ENCODE measurements at regions not wholly inside any gene's neighbourhood (a gene's known extent, or its start where the extent isn't known, plus 50 kb on each side); places are given as distances from the start of the nearest gene placed in this dataset.

DNA sequence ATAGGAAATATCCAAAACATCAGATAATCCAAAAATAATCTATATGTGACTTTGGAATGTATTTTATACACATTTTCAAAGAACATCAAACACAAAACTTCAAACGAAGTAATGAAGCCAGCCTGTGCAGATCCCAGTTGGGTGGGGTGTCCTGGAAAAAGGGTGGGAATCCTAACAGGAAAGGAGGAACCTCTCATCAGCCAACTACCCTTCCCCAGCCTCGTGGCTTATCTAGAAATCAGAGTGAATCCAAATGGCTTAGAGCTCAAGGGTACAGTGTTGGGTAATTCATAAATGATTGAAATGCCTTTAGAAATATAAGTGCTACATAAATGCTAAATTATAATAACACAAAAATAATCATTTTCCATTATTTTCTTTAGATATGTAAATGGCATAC is 115.1 kb upstream of the SOX4 start:
- H3K4me1 Mint-ChIP-seq (ENCODE audit: low read depth) = no peaks in the 10 kb centered on the region
- H3K9me3 Mint-ChIP-seq = no peaks in the 10 kb centered on the region
- no peak overlapping the region for H3K27ac Mint-ChIP-seq
- peaks cover 12% of the 10 kb centered on the region for H3K27me3 Mint-ChIP-seq
- H3K36me3 Mint-ChIP-seq (ENCODE audit: low read depth) = no peaks in the 10 kb centered on the region
- no peak overlapping the region for H3K4me3 Mint-ChIP-seq

DNA sequence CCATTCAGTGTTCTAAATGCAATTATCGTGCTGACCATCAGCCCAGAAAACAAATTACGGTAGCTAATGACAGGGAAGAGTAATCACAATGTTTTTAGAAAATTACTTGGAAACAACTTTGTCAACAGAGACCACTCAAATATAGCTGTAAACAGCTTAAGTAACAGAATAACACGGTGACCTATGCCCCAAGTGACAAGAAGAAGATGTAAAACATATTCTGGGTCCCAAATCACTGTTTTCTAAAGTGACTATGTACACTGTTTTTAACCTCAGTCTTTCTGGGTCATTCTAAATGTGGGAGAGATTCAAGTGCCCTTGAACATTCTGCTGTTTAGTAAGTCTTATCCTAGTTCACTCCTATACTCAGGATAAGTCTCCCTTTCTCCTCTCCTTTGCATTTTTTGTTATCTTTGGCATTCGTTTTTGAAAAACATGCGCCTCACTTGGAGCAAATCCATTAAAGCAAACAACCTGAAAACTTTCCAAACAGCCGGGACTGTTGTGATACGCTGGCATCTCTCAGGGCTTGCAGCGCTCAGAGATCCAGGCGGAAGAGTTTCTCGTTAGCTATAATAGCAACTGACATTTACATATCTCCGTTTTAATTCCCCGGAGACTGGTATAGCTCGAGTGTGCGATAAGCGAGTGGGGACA is 114.5 kb upstream of the SOX4 start:
- no peaks in the 10 kb centered on the region for H3K36me3 Mint-ChIP-seq (ENCODE audit: low read depth)
- no peak overlapping the region for H3K4me3 Mint-ChIP-seq
- peaks cover 12% of the 10 kb centered on the region for H3K27me3 Mint-ChIP-seq
- no peaks in the 10 kb centered on the region for H3K4me1 Mint-ChIP-seq (ENCODE audit: low read depth)
- no peak overlapping the region for H3K27ac Mint-ChIP-seq
- no peaks in the 10 kb centered on the region for H3K9me3 Mint-ChIP-seq

DNA sequence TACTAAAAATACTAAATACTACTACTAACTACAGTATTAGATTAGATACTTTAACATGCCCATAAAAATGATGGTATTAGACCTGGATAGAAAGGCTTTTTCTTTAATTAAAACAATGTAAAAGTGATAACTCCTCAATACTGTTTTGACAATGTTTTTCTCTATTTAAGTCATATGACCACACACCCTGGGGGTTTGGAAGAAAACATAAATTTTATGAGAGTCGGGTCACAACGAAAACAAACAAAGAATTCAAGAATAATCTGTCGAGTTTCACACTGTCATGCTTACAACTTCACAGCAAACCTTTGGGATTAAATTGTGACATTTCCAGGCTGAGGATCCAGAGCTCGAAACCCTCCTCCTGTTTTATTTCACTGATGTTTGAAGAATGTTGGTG is 107.4 kb upstream of the SOX4 start:
- no peak overlapping the region for H3K4me3 Mint-ChIP-seq
- H3K9me3 Mint-ChIP-seq = no peaks in the 10 kb centered on the region
- H3K36me3 Mint-ChIP-seq (ENCODE audit: low read depth) = no peaks in the 10 kb centered on the region
- H3K27me3 Mint-ChIP-seq = no peaks in the 10 kb centered on the region
- H3K27ac Mint-ChIP-seq = no peak overlapping the region
- no peaks in the 10 kb centered on the region for H3K4me1 Mint-ChIP-seq (ENCODE audit: low read depth)

DNA sequence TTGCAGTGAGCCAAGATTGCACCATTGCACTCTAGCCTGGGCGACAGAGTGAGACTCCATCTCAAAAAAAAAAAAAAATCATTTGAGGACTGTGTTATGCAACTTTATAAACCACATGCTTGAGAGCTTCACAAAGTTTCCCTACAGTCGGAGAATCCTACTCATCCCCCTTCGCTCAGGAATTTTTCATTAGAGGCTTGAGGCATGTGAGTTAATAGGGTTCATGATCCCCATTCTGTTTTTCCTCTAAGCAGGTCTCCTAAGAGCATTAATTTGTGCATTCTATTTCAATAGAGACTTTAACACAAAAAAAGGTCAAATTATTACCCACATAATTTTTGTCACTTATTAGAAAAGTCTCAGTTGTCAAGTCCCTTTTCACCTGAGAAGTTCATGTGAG is 103.7 kb upstream of the SOX4 start:
- H3K9me3 Mint-ChIP-seq = no peaks in the 10 kb centered on the region
- H3K36me3 Mint-ChIP-seq (ENCODE audit: low read depth) = no peaks in the 10 kb centered on the region
- H3K4me1 Mint-ChIP-seq (ENCODE audit: low read depth) = no peaks in the 10 kb centered on the region
- no peaks in the 10 kb centered on the region for H3K27me3 Mint-ChIP-seq
- no peak overlapping the region for H3K27ac Mint-ChIP-seq
- H3K4me3 Mint-ChIP-seq = no peak overlapping the region

DNA sequence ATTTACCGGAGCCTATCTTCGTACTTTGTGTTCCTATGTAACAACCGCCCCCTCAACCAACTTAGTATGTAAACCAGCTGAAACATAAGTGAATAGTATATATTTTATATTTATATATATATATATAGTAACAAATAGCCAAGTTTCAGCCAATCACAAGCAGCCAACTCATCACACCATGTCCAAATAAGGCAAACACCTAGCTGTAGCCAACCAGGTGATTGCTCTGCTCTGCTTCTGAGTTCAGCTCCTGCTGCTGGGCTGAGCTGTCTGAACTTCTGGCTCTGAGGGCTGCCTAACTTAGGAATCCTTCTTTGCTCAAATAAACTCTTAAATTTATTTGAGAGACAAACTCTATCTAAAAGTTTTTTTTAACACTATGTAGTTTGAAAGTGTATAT is 101.6 kb upstream of the SOX4 start:
- Mint-ChIP-seq H3K4me3 (no peak overlapping the region), H3K27ac (no peak overlapping the region), H3K9me3 (no peaks in the 10 kb centered on the region), H3K27me3 (no peaks in the 10 kb centered on the region), H3K36me3 (ENCODE audit: low read depth) (no peaks in the 10 kb centered on the region), H3K4me1 (ENCODE audit: low read depth) (no peaks in the 10 kb centered on the region)

DNA sequence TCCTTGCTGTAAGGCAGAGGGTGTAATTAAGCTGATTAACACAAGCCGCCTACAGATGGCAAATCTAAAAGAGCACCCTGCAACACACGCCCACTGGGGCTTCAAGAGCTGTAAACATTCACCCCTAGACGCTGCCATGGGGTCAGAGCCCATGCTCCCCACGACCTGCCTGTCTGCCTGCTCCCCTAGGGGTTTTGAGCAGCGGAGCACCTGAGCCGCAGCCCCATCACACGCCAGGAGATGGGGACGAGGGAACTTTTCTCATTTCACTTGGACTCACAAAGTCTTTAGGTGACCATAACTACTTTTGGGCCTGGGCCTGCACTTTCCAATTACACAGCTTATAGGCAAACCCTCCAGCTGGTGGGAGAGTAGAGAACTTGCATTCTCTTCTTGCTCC is 99.0 kb upstream of the SOX4 start:
- Mint-ChIP-seq H3K36me3 (ENCODE audit: low read depth) (no peaks in the 10 kb centered on the region), H3K9me3 (no peaks in the 10 kb centered on the region), H3K27ac (no peak overlapping the region)

DNA sequence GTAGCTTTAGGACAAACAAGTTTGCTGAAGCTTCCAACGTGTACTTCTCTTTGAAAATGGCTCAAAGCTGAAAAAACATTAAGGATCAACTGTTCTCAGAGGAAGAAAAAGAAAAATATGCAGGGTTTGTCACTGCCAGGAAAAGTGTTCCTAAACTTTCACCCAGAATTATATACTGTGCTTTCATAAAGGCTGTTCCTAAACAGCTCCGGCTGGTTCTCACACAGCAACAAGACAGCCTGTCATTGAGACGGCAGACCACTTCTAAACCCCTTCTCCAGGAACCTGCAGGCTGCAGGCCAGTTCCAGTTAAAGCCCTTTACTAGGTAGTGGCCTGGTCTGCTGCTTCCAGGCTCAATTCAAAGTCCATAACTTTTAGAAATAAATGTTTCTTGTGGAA is 97.4 kb upstream of the SOX4 start:
- Mint-ChIP-seq H3K9me3 (no peaks in the 10 kb centered on the region), H3K4me3 (no peak overlapping the region), H3K27ac (no peak overlapping the region), H3K4me1 (ENCODE audit: low read depth) (no peaks in the 10 kb centered on the region), H3K36me3 (ENCODE audit: low read depth) (no peaks in the 10 kb centered on the region), H3K27me3 (no peaks in the 10 kb centered on the region)

More for the DNA sequence above, 99.0 kb upstream of the SOX4 start:
- no peaks in the 10 kb centered on the region for H3K4me1 Mint-ChIP-seq (ENCODE audit: low read depth)
- no peak overlapping the region for H3K4me3 Mint-ChIP-seq
- H3K27me3 Mint-ChIP-seq = no peaks in the 10 kb centered on the region

DNA sequence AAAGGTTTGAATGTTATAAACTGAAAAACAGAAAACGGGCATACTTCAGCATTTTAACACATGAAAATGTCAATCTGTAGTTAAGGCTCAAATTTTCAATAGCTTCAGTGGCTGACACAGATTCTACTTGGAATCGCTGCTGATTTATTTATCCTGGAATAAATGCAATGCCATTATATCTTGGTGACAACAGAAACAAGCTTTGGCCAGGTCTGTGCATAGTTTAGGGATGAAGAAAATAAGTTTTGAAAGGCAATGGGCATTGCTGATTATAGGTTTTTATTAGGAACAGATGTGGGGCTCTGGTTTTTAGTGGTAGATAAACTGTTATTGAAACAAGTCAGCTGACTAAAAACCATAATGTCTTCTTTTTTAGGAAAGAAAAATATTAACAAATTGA is 96.8 kb upstream of the SOX4 start:
- Mint-ChIP-seq H3K4me3 (no peak overlapping the region), H3K27ac (no peak overlapping the region), H3K9me3 (no peaks in the 10 kb centered on the region), H3K4me1 (ENCODE audit: low read depth) (no peaks in the 10 kb centered on the region), H3K36me3 (ENCODE audit: low read depth) (no peaks in the 10 kb centered on the region), H3K27me3 (no peaks in the 10 kb centered on the region)

DNA sequence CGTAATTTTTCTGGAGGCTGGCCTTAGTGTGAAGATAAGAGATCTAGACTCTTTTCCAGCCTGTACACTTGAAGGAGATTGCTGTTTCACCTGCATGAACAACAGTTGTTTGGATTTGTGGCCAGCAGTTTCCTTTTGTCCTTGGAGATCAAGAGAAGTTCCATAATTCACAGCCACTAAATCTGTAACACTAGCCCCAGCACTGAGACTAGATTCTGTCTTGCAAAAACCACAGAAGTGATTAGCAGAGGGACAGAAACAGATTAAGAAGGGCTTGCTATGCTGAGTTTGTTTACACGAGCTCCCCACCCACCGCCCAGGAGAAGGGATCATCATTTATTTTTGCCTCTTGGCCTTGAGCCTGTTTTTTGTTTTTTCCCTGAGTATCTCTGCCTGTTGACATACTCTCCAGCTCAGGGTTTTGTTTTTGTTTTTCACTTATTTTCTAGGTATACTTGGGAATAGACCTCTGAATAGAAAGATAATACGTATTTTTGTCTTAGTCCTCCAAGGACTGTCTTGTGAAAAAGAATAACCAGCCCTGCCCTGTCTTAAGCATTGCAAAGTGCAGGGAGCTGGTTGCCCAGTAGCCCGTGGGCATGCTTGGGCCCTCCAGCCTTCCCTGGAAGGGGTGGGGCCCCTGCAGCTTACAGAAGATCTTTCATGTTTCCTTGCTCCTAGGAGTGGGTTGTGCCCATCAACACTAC is 93.1 kb upstream of the SOX4 start:
- no peaks in the 10 kb centered on the region for H3K4me1 Mint-ChIP-seq (ENCODE audit: low read depth)

DNA sequence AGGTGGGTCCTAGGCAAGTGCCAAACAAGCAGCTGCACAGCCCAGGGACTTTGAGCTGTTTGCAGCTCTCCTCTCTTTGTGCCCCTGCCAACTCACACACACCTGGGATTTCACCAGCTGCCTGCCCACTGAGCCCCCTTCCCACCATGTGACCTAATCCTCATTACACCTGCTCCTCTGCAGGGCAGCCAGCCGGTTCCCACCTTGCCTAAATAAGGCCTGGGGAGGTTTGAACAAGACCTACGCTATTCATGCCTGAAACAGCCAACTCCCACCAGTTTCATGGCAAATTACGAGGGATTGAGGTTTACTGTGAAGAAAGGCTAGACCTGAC is 92.6 kb upstream of the SOX4 start:
- Mint-ChIP-seq H3K36me3 (ENCODE audit: low read depth) (no peaks in the 10 kb centered on the region), H3K27ac (no peak overlapping the region), H3K4me3 (no peak overlapping the region), H3K27me3 (no peaks in the 10 kb centered on the region), H3K9me3 (no peaks in the 10 kb centered on the region), H3K4me1 (ENCODE audit: low read depth) (no peaks in the 10 kb centered on the region)

More for the DNA sequence above, 93.1 kb upstream of the SOX4 start:
- H3K27ac Mint-ChIP-seq = no peak overlapping the region
- no peaks in the 10 kb centered on the region for H3K27me3 Mint-ChIP-seq
- no peaks in the 10 kb centered on the region for H3K36me3 Mint-ChIP-seq (ENCODE audit: low read depth)
- H3K4me3 Mint-ChIP-seq = no peak overlapping the region
- no peaks in the 10 kb centered on the region for H3K9me3 Mint-ChIP-seq

DNA sequence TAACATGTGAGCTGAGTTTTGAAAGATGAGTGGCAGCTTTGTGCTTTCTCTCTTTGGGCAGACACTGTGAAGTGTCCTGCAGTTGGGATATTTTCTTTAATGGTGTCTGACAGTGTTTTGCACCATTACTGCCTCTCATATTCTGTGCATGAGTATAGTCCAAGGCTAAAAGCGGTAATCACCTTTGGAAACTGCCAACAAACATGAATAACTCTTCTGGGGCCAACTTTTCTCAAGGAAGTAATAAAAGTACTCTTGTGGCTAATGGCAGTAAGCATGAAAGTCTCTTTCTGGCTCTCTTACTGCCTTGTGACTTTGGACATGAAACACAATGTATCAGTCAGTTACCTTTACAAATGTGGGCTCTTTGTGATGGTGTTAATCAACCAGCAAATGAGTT is 91.7 kb upstream of the SOX4 start:
- no peak overlapping the region for H3K27ac Mint-ChIP-seq
- no peaks in the 10 kb centered on the region for H3K36me3 Mint-ChIP-seq (ENCODE audit: low read depth)
- H3K9me3 Mint-ChIP-seq = no peaks in the 10 kb centered on the region
- H3K4me1 Mint-ChIP-seq (ENCODE audit: low read depth) = no peaks in the 10 kb centered on the region
- H3K4me3 Mint-ChIP-seq = no peak overlapping the region
- no peaks in the 10 kb centered on the region for H3K27me3 Mint-ChIP-seq

DNA sequence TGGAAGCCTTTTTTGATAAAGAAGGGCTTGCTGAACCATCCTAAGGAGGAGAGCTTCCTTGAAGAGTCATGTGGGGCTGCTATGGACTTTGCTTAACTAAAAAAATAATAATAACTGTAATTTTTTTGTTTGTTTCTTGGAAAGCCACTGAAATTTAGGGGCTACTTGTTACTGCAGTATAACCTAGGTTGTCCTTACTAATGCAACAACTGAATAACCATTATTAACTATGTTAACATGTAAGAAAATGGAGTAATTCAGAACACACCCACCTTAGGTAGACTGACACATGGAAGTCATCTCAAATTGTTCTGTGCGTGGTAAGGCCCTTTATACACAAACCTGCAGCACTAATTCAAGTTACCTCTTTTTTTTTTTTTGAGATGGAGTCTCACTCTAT is 90.9 kb upstream of the SOX4 start:
- H3K4me1 Mint-ChIP-seq (ENCODE audit: low read depth) = no peaks in the 10 kb centered on the region
- H3K36me3 Mint-ChIP-seq (ENCODE audit: low read depth) = no peaks in the 10 kb centered on the region
- no peaks in the 10 kb centered on the region for H3K9me3 Mint-ChIP-seq
- H3K27me3 Mint-ChIP-seq = no peaks in the 10 kb centered on the region
- H3K27ac Mint-ChIP-seq = no peak overlapping the region
- H3K4me3 Mint-ChIP-seq = no peak overlapping the region

DNA sequence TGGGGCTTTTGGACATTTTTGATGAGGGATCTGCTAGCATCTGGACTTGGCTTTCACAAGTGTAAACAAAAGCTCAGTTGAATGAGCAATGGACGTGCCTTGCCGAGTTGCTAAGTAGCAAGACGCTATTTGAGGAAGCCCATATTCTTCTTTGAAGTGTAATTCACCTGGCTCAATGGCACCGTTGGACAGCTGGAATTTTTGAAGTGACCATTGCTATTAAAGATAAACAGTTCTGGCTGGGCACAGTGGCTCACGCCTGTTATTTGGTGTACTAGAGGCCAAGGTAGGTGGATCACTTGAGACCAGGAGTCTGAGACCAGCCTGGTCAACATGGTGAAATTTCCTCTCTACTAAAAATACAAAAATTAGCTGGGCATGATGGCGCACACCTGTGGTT is 88.8 kb upstream of the SOX4 start:
- H3K9me3 Mint-ChIP-seq = no peaks in the 10 kb centered on the region
- no peaks in the 10 kb centered on the region for H3K27me3 Mint-ChIP-seq
- no peak overlapping the region for H3K4me3 Mint-ChIP-seq
- no peaks in the 10 kb centered on the region for H3K36me3 Mint-ChIP-seq (ENCODE audit: low read depth)
- H3K4me1 Mint-ChIP-seq (ENCODE audit: low read depth) = no peaks in the 10 kb centered on the region
- no peak overlapping the region for H3K27ac Mint-ChIP-seq

DNA sequence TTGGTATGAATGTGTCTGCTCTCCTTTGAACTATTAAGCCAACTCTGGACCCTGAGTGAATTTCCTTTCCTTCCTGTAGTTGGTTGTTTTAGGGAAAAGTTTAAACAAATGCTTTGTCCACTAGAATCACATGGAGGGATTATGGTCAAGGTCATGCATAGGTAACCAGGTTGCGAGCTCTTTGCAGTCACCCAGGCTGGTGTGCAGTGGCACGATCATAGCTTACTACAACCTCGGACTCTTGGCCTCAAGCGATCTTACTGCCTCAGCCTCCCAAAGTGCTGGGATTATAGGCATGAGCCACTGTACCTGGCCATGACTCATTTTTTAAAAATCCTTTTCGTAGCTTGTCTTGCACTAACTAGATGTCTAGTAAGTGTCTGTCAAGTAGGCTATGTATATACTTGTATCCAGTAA is 88.0 kb upstream of the SOX4 start:
- no peak overlapping the region for H3K4me3 Mint-ChIP-seq
- no peak overlapping the region for H3K27ac Mint-ChIP-seq
- no peaks in the 10 kb centered on the region for H3K4me1 Mint-ChIP-seq (ENCODE audit: low read depth)
- no peaks in the 10 kb centered on the region for H3K27me3 Mint-ChIP-seq
- no peaks in the 10 kb centered on the region for H3K36me3 Mint-ChIP-seq (ENCODE audit: low read depth)
- H3K9me3 Mint-ChIP-seq = no peaks in the 10 kb centered on the region

DNA sequence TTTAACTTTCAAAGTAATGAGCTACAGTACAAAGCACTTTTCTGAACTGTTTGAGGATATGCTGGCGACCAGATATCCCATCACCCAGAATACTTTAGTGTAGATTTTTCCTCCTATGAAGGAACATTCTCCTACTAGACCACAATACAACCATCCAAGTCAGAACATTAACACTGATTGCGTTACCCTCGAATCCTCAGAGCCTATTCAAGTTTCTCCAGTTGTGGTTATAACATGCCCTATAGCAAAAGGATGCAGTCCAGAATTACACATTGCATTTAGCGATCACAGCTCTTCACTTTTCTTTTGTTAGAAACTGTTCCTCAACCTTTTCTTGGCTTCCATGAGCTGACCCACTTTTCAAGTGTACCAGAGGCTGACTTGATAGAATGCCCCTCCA is 87.4 kb upstream of the SOX4 start:
- no peak overlapping the region for H3K4me3 Mint-ChIP-seq
- no peaks in the 10 kb centered on the region for H3K4me1 Mint-ChIP-seq (ENCODE audit: low read depth)
- H3K36me3 Mint-ChIP-seq (ENCODE audit: low read depth) = no peaks in the 10 kb centered on the region
- H3K9me3 Mint-ChIP-seq = no peaks in the 10 kb centered on the region
- no peaks in the 10 kb centered on the region for H3K27me3 Mint-ChIP-seq
- H3K27ac Mint-ChIP-seq = no peak overlapping the region

DNA sequence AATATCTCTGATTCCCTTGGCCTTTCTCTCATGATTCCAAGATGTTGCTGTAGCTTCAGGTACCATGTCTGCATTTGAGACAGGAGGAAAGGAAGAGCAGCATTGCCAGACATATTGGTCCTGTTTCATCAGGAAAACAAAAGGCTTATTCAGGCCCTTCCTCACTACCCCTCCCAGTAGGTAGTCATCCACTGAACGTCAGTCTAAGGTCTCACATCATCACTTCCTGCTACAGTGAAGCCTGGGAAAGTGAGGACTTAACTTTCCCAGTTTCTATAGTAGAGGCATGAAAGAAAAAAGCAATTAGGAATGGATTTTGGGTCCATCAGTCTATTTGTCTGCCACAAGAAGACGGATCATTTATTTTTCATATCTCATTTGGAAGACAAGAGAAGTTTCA is 85.7 kb upstream of the SOX4 start:
- Mint-ChIP-seq H3K36me3 (ENCODE audit: low read depth) (no peaks in the 10 kb centered on the region), H3K4me3 (no peak overlapping the region), H3K9me3 (no peaks in the 10 kb centered on the region), H3K27ac (no peak overlapping the region), H3K27me3 (peaks cover 5% of the 10 kb centered on the region), H3K4me1 (ENCODE audit: low read depth) (no peaks in the 10 kb centered on the region)
